ENCODE measurements at regions not wholly inside any gene's neighbourhood (a gene's known extent, or its start where the extent isn't known, plus 50 kb on each side); places are given as distances from the start of the nearest gene placed in this dataset.

- no peak for TF ChIP-seq CTCF (conservative IDR thresholded peaks at IDR 0.05)
- Mint-ChIP-seq H3K4me3 (no peak overlapping the region), H3K9me3 (no peaks in the 10 kb centered on the region), H3K4me1 (ENCODE audit: unreplicated experiment) (no peaks in the 10 kb centered on the region), H3K27me3 (no peaks in the 10 kb centered on the region), H3K27ac (no peak overlapping the region), H3K36me3 (peaks cover 4% of the 10 kb centered on the region)
- no peak for DNase-seq (ENCODE audit: extremely low spot score, unreplicated experiment)
These were observed 501.5 kb upstream of the THBS1 start for GRCh38 chr15:39079296-39079847.

- Mint-ChIP-seq H3K27me3 (no peaks in the 10 kb centered on the region), H3K4me1 (ENCODE audit: unreplicated experiment) (peaks cover 7% of the 10 kb centered on the region), H3K27ac (no peak overlapping the region), H3K4me3 (no peak overlapping the region), H3K9me3 (no peaks in the 10 kb centered on the region), H3K36me3 (peaks cover 4% of the 10 kb centered on the region)
- no peak for DNase-seq (ENCODE audit: extremely low spot score, unreplicated experiment)
- no peak for TF ChIP-seq CTCF (conservative IDR thresholded peaks at IDR 0.05)
These were observed 497.7 kb upstream of the THBS1 start for GRCh38 chr15:39083213-39083612.

GRCh38 chr15:39084674-39085530 lies 496.0 kb upstream of the THBS1 start:
- Mint-ChIP-seq H3K27me3 (no peaks in the 10 kb centered on the region), H3K36me3 (peaks cover 4% of the 10 kb centered on the region), H3K9me3 (no peaks in the 10 kb centered on the region), H3K4me3 (no peak overlapping the region), H3K4me1 (ENCODE audit: unreplicated experiment) (peaks cover 7% of the 10 kb centered on the region), H3K27ac (no peak overlapping the region)
- DNase-seq (ENCODE audit: extremely low spot score, unreplicated experiment) = no peak
- no peak for TF ChIP-seq CTCF (conservative IDR thresholded peaks at IDR 0.05)

DNA sequence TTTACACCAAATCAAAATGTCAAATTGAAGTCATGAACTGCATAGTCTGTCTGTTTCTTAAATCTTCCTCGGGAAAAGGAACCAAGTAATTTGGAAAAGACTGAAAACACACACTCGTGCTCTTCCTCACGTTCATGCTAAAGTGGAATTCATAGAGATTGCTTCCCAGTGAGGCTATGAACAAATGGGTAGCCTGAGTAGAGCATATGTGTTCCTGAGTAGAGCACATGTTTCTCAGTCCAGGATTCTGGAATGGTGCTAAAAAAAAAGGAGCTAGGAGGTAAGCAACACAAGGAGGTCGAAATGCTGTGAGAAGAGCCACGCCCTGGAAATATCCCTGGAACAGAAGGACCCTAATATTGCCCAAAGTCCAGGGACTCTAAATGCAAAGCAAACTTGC lies 494.2 kb upstream of the THBS1 start:
- Mint-ChIP-seq H3K9me3 (no peaks in the 10 kb centered on the region), H3K4me3 (no peak overlapping the region), H3K36me3 (no peaks in the 10 kb centered on the region), H3K4me1 (ENCODE audit: unreplicated experiment) (peaks cover 7% of the 10 kb centered on the region), H3K27me3 (no peaks in the 10 kb centered on the region), H3K27ac (no peak overlapping the region)
- DNase-seq (ENCODE audit: extremely low spot score, unreplicated experiment) = no peak
- TF ChIP-seq CTCF (conservative IDR thresholded peaks at IDR 0.05) = no peak

- TF ChIP-seq CTCF (conservative IDR thresholded peaks at IDR 0.05) = no peak
- Mint-ChIP-seq H3K4me1 (ENCODE audit: unreplicated experiment) (peaks cover 7% of the 10 kb centered on the region), H3K9me3 (no peaks in the 10 kb centered on the region), H3K27me3 (no peaks in the 10 kb centered on the region), H3K27ac (no peak overlapping the region), H3K36me3 (no peaks in the 10 kb centered on the region), H3K4me3 (no peak overlapping the region)
- no peak for DNase-seq (ENCODE audit: extremely low spot score, unreplicated experiment)
These were observed 492.7 kb upstream of the THBS1 start for GRCh38 chr15:39088156-39088555.
